ENCODE measurements at regions not wholly inside any gene's neighbourhood (a gene's known extent, or its start where the extent isn't known, plus 50 kb on each side); places are given as distances from the start of the nearest gene placed in this dataset.

- no peak for DNase-seq
These were observed 86.5 kb upstream of the PFKP start for GRCh38 chr10:2980791-2981360.

GRCh38 chr10:2980116-2980515 lies 87.2 kb upstream of the PFKP start:
- no peak for DNase-seq

- no peak for DNase-seq
These were observed 88.0 kb upstream of the PFKP start for GRCh38 chr10:2979306-2979705.

- DNase-seq, result no peak
These were observed 88.6 kb upstream of the PFKP start for GRCh38 chr10:2978574-2979273.

- no peak for DNase-seq
These were observed 89.2 kb upstream of the PFKP start for GRCh38 chr10:2978111-2978510.

- no peak for DNase-seq
These were observed 92.7 kb upstream of the PFKP start for GRCh38 chr10:2974503-2975207.

- no peak for DNase-seq
These were observed 93.3 kb upstream of the PFKP start for GRCh38 chr10:2974083-2974482.

- no peak for DNase-seq
These were observed 94.5 kb upstream of the PFKP start for GRCh38 chr10:2972810-2973209.

- DNase-seq, result no peak
These were observed 95.1 kb upstream of the PFKP start for GRCh38 chr10:2972216-2972615.

- no peak for DNase-seq
These were observed 97.0 kb upstream of the PFKP start for GRCh38 chr10:2970190-2970823.

GRCh38 chr10:2968401-2969058 lies 98.8 kb upstream of the PFKP start:
- DNase-seq, result no peak

GRCh38 chr10:2966134-2966533 lies 101.2 kb upstream of the PFKP start:
- DNase-seq, result no peak

- no peak for DNase-seq
These were observed 102.6 kb upstream of the PFKP start for GRCh38 chr10:2964632-2965296.

GRCh38 chr10:2963889-2964631 lies 103.3 kb upstream of the PFKP start:
- DNase-seq, result no peak

- DNase-seq, result no peak
These were observed 105.2 kb upstream of the PFKP start for GRCh38 chr10:2962194-2962593.

GRCh38 chr10:2958659-2959058 lies 108.7 kb upstream of the PFKP start:
- no peak for DNase-seq

GRCh38 chr10:2957785-2958184 lies 109.6 kb upstream of the PFKP start:
- DNase-seq, result no peak

- no peak for DNase-seq
These were observed 112.3 kb upstream of the PFKP start for GRCh38 chr10:2955064-2955463.

GRCh38 chr10:2953495-2953894 lies 113.9 kb upstream of the PFKP start:
- no peak for DNase-seq

- peak; percentile 14 for DNase-seq
These were observed 116.0 kb upstream of the PFKP start for GRCh38 chr10:2951235-2951835.

GRCh38 chr10:2950546-2950945 lies 116.8 kb upstream of the PFKP start:
- DNase-seq, result no peak

- peak; percentile 78 for DNase-seq
These were observed 117.4 kb upstream of the PFKP start for GRCh38 chr10:2949948-2950354.

Data from stimulated activated CD4-positive, alpha-beta T cell treated with anti-CD3 and anti-CD28 coated beads, Interleukin-15, amount 100 ng/mL, for 24 hours (primary cell).